GM23248 (cell line): ENCODE measurements at regions not wholly inside any gene's neighbourhood (a gene's known extent, or its start where the extent isn't known, plus 50 kb on each side); places are given as distances from the start of the nearest gene placed in this dataset.

ENCODE experiments used
- EZH2 ChIP-seq: fragments of 200-600 bp; sonication (generic); IDR thresholded peaks from 2 replicates; pipeline ENCODE4 v1.6.1; 2018; ENCODE audit warnings: antibody characterized with exemption, mild to moderate bottlenecking; ENCODE audit not compliant: insufficient read depth, poor library complexity, severe bottlenecking
- EZH2phosphoT487 ChIP-seq: fragments of 200-600 bp; sonication (generic); IDR thresholded peaks from 2 replicates; pipeline ENCODE4 v1.6.1; 2018; ENCODE audit warnings: antibody characterized with exemption, moderate library complexity, mild to moderate bottlenecking, low read depth; ENCODE audit not compliant: insufficient read depth

DNA sequence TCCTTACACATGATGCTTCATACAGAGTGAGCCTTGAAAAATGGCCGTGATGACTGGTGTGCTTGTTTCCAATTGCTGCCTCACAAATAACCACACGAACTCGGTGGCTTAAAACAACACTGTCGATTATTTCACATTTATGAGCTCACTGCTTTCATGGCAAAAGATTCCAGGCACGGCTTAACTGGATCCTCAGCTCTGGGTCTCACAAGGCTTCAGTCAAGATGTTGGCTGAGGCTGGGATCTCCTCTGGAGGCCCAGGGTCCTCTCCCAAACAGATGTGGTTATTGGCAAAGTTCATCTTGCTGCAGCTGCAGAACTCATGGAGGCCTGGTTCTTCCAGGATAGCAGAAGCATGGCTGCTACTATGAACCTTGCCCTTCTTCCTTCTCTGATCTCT is 144.6 kb downstream of the TFAP2C start:
- TF ChIP-seq EZH2phosphoT487, result no peak
- TF ChIP-seq EZH2, result no peak
